Colonic mucosa (tissue), 4 donors: ENCODE measurements at regions not wholly inside any gene's neighbourhood (a gene's known extent, or its start where the extent isn't known, plus 50 kb on each side); places are given as distances from the start of the nearest gene placed in this dataset.

Experiments used
- DNase-seq: peaks from one replicate; pipeline ENCODE4 v3.0.0-alpha.2; 2020
- H3K27ac ChIP-seq: fragments of 200-600 bp; one replicate; pipeline ENCODE4 v1.8.0; 2021
- H3K27me3 ChIP-seq: fragments of 200-600 bp; one replicate; pipeline ENCODE4 v1.8.0; 2021
- H3K36me3 ChIP-seq: fragments of 200-600 bp; one replicate; pipeline ENCODE4 v1.8.0; 2021
- H3K4me1 ChIP-seq: fragments of 200-600 bp; one replicate; pipeline ENCODE4 v1.8.0; 2021; ENCODE audit warnings: mild to moderate bottlenecking
- H3K4me3 ChIP-seq: fragments of 200-600 bp; one replicate; pipeline ENCODE4 v1.8.0; 2021
- H3K9ac ChIP-seq, 2 donors: one replicate each; pipeline ENCODE4 v1.7.0; 2013; ENCODE audit warnings: control low read depth in 2 of 2, low read depth in 2 of 2, low read length in 2 of 2
- H3K9me3 ChIP-seq: fragments of 200-600 bp; one replicate; pipeline ENCODE4 v1.8.0; 2021
- CTCF ChIP-seq: fragments of 200-600 bp; IDR thresholded peaks from one replicate; pipeline ENCODE4 v1.8.0; 2022; ENCODE audit warnings: antibody characterized with exemption, mild to moderate bottlenecking
- intact Hi-C: fragments of 100-400 bp; cut with DNase I; formaldehyde crosslinking; loops from one replicate; pipeline ENCODE4 v1.14.1; 2022
- donor health status: healthy.
- donor health status: DM: no; HTN: no; CAD: no.
- donor health status: DM: no; HTN: no; CAD: no.

- H3K9ac ChIP-seq = peak overlapping the region; percentile 30 to 55
- H3K27me3 ChIP-seq = no peaks in the 10 kb centered on the region
- TF ChIP-seq CTCF = no peak
- H3K27ac ChIP-seq = peak overlapping the region; percentile 55
- H3K9me3 ChIP-seq = no peaks in the 10 kb centered on the region
- no peaks in the 10 kb centered on the region for H3K36me3 ChIP-seq
- H3K4me1 ChIP-seq = no peaks in the 10 kb centered on the region
- intact Hi-C loops = no loop called here
- H3K4me3 ChIP-seq = peak overlapping the region; percentile 39
- peak; percentile 72 for DNase-seq
These were observed 120.9 kb downstream of the MRM1 start for GRCh38 chr17:36722121-36722902.

- H3K4me1 ChIP-seq = no peaks in the 10 kb centered on the region
- H3K9ac ChIP-seq = peak overlapping the region in 1 of 2 donors; percentile 30
- intact Hi-C loops = no loop called here
- no peak for TF ChIP-seq CTCF
- no peaks in the 10 kb centered on the region for H3K9me3 ChIP-seq
- peak overlapping the region; percentile 55 for H3K27ac ChIP-seq
- no peak overlapping the region for H3K4me3 ChIP-seq
- no peaks in the 10 kb centered on the region for H3K27me3 ChIP-seq
- DNase-seq = no peak
- no peaks in the 10 kb centered on the region for H3K36me3 ChIP-seq
These were observed 121.5 kb downstream of the MRM1 start for GRCh38 chr17:36722903-36723263.

DNA sequence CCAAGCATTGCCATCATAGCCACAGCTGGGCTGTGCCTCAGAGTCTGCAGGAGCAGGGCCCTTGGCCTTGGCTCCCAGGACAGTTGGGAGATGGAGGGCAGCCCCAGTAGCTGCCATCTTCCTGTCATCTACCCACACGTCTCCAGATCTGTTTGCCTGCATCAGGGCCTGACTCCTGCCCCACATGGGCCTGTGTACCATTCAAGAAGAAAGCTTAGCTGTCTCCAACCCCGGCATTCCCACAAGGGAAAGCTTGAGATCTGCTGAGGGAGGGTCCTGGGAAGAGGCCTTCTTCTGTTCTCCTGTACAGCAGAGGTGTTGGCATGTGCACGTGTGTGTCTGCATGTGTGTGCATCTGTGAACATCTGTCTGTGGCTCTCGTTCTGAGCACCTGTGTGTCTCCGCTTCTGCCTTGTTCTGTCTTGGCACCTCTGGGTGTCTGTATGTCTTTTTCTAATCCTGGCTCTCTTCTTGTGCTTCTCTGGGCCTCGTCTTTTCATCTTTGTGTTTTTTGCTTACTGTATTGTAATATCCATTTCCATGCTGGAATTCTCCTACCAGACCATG lies 122.2 kb downstream of the MRM1 start:
- no peak overlapping the region for H3K9ac ChIP-seq
- no peak overlapping the region for H3K4me3 ChIP-seq
- intact Hi-C loops = no loop called here
- no peak overlapping the region for H3K27ac ChIP-seq
- TF ChIP-seq CTCF = no peak
- DNase-seq = no peak
- H3K9me3 ChIP-seq = no peaks in the 10 kb centered on the region
- H3K36me3 ChIP-seq = no peaks in the 10 kb centered on the region
- H3K4me1 ChIP-seq = no peaks in the 10 kb centered on the region
- no peaks in the 10 kb centered on the region for H3K27me3 ChIP-seq

- DNase-seq = no peak
- Histone ChIP-seq H3K4me1 (no peaks in the 10 kb centered on the region), H3K9ac (no peak overlapping the region), H3K36me3 (no peaks in the 10 kb centered on the region), H3K9me3 (no peaks in the 10 kb centered on the region), H3K4me3 (no peak overlapping the region), H3K27me3 (no peaks in the 10 kb centered on the region), H3K27ac (no peak overlapping the region)
- no peak for TF ChIP-seq CTCF
- intact Hi-C loops = no loop called here
These were observed 124.8 kb downstream of the MRM1 start for GRCh38 chr17:36726199-36726598.

DNA sequence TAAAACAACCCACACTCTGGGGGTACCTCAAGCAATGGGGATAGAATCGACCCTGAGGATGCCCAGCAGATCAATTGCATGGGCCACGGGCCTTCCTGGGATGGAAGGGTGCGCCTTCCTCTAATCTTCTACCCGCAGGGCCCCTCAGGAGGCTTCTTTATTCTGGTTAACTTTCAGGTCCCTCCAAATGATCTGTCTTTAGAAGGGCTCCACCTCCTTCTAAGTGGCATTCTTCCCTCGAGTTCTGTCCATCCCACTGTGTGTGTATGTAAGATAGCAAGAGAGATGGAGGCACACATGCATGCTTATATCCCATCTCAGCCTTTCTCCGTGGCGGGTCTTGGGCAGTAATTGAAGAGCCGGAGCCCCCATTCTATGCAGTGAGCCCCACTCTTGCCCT lies 125.7 kb downstream of the MRM1 start:
- Histone ChIP-seq H3K9ac (no peak overlapping the region), H3K4me1 (no peaks in the 10 kb centered on the region), H3K27ac (no peak overlapping the region), H3K4me3 (no peak overlapping the region), H3K27me3 (no peaks in the 10 kb centered on the region), H3K36me3 (no peaks in the 10 kb centered on the region), H3K9me3 (no peaks in the 10 kb centered on the region)
- intact Hi-C loops = no loop called here
- no peak for DNase-seq
- TF ChIP-seq CTCF = no peak
